Stimulated activated CD8-positive, alpha-beta memory T cell treated with anti-CD3 and anti-CD28 coated beads, Interleukin-12 subunit alpha, Interleukin-12 subunit beta, amount 100 ng/mL, for 1 hour (primary cell): ENCODE measurements at regions not wholly inside any gene's neighbourhood (a gene's known extent, or its start where the extent isn't known, plus 50 kb on each side); places are given as distances from the start of the nearest gene placed in this dataset.

Source experiments
- DNase-seq: peaks from one replicate; pipeline ENCODE4 v3.0.0-alpha.2; 2020; ENCODE audit warnings: low read depth

GRCh38 chr14:75333606-75334548, 55.2 kb downstream of the FOS start:
- DNase-seq = peak; percentile 29

GRCh38 chr14:75334549-75335051, 56.0 kb downstream of the FOS start:
- DNase-seq = no peak

- no peak for DNase-seq
Observed at GRCh38 chr14:75335571-75335970, 56.9 kb downstream of the FOS start.

- no peak for DNase-seq
Observed at GRCh38 chr14:75338398-75338797, 59.8 kb downstream of the FOS start.

- no peak for DNase-seq
Observed at GRCh38 chr14:75339059-75339458, 60.4 kb downstream of the FOS start.

GRCh38 chr14:75340921-75341320, 62.3 kb downstream of the FOS start:
- DNase-seq = no peak

GRCh38 chr14:75341620-75342019, 63.0 kb downstream of the FOS start:
- no peak for DNase-seq

- no peak for DNase-seq
Observed at GRCh38 chr14:75342762-75343599, 64.4 kb downstream of the FOS start.

- DNase-seq = no peak
Observed at GRCh38 chr14:75343911-75344310, 65.3 kb downstream of the FOS start.

GRCh38 chr14:75344411-75344810, 65.8 kb downstream of the FOS start:
- no peak for DNase-seq

- DNase-seq = no peak
Observed at GRCh38 chr14:75350505-75351060, 72.0 kb downstream of the FOS start.

- DNase-seq = no peak
Observed at GRCh38 chr14:75359098-75359497, 68.7 kb upstream of the JDP2 start.

- DNase-seq = no peak
Observed at GRCh38 chr14:75361041-75361440, 66.8 kb upstream of the JDP2 start.

GRCh38 chr14:75361751-75362433, 65.9 kb upstream of the JDP2 start:
- no peak for DNase-seq

GRCh38 chr14:75363130-75363529, 64.7 kb upstream of the JDP2 start:
- no peak for DNase-seq

GRCh38 chr14:75363570-75364227, 64.1 kb upstream of the JDP2 start:
- no peak for DNase-seq

GRCh38 chr14:75365116-75365515, 62.7 kb upstream of the JDP2 start:
- no peak for DNase-seq

- no peak for DNase-seq
Observed at GRCh38 chr14:75366963-75367362, 60.9 kb upstream of the JDP2 start.

- DNase-seq = no peak
Observed at GRCh38 chr14:75368333-75368732, 59.5 kb upstream of the JDP2 start.

GRCh38 chr14:75369506-75369905, 58.3 kb upstream of the JDP2 start:
- DNase-seq = no peak
